ENCODE measurements at regions not wholly inside any gene's neighbourhood (a gene's known extent, or its start where the extent isn't known, plus 50 kb on each side); places are given as distances from the start of the nearest gene placed in this dataset.
"Not testable (repeated sequence)": the region's sequence is repeated elsewhere in the genome, so short reads cannot be mapped to it uniquely, and the experiment has no call there.

- H3K27me3 ChIP-seq (ENCODE audit: insufficient read depth, poor library complexity, severe bottlenecking); H3K4me3 ChIP-seq (ENCODE audit: severe bottlenecking); DNase-seq (ENCODE audit: low spot score); H3K27ac ChIP-seq (ENCODE audit: poor library complexity, severe bottlenecking); H3K4me1 ChIP-seq (ENCODE audit: insufficient read depth, poor library complexity, severe bottlenecking); ATAC-seq (ENCODE audit: low read depth); H3K9me3 ChIP-seq (ENCODE audit: severe bottlenecking); H3K36me3 ChIP-seq (ENCODE audit: low read depth): not testable (repeated sequence)
Measured at GRCh38 chr16:33994207-33994606, 534.8 kb downstream of the TP53TG3F start.

GRCh38 chr16:33995821-33996372, 536.5 kb downstream of the TP53TG3F start:
- not testable (repeated sequence) for DNase-seq (ENCODE audit: low spot score); H3K36me3 ChIP-seq (ENCODE audit: low read depth); H3K9me3 ChIP-seq (ENCODE audit: severe bottlenecking); H3K4me3 ChIP-seq (ENCODE audit: severe bottlenecking); H3K27ac ChIP-seq (ENCODE audit: poor library complexity, severe bottlenecking); H3K27me3 ChIP-seq (ENCODE audit: insufficient read depth, poor library complexity, severe bottlenecking); H3K4me1 ChIP-seq (ENCODE audit: insufficient read depth, poor library complexity, severe bottlenecking)
- peak; percentile 74 for ATAC-seq (ENCODE audit: low read depth)

- not testable (repeated sequence) for H3K27ac ChIP-seq (ENCODE audit: poor library complexity, severe bottlenecking); DNase-seq (ENCODE audit: low spot score); H3K36me3 ChIP-seq (ENCODE audit: low read depth); H3K27me3 ChIP-seq (ENCODE audit: insufficient read depth, poor library complexity, severe bottlenecking); H3K4me3 ChIP-seq (ENCODE audit: severe bottlenecking); H3K9me3 ChIP-seq (ENCODE audit: severe bottlenecking); H3K4me1 ChIP-seq (ENCODE audit: insufficient read depth, poor library complexity, severe bottlenecking); ATAC-seq (ENCODE audit: low read depth)
Measured at GRCh38 chr16:34001184-34001583, 541.8 kb downstream of the TP53TG3F start.

GRCh38 chr16:34001961-34002360, 542.5 kb downstream of the TP53TG3F start:
- H3K9me3 ChIP-seq (ENCODE audit: severe bottlenecking); H3K27me3 ChIP-seq (ENCODE audit: insufficient read depth, poor library complexity, severe bottlenecking); H3K4me1 ChIP-seq (ENCODE audit: insufficient read depth, poor library complexity, severe bottlenecking); DNase-seq (ENCODE audit: low spot score); H3K27ac ChIP-seq (ENCODE audit: poor library complexity, severe bottlenecking); H3K36me3 ChIP-seq (ENCODE audit: low read depth); H3K4me3 ChIP-seq (ENCODE audit: severe bottlenecking); ATAC-seq (ENCODE audit: low read depth): not testable (repeated sequence)

- DNase-seq (ENCODE audit: low spot score); H3K4me1 ChIP-seq (ENCODE audit: insufficient read depth, poor library complexity, severe bottlenecking); H3K27ac ChIP-seq (ENCODE audit: poor library complexity, severe bottlenecking); H3K9me3 ChIP-seq (ENCODE audit: severe bottlenecking); H3K4me3 ChIP-seq (ENCODE audit: severe bottlenecking); H3K27me3 ChIP-seq (ENCODE audit: insufficient read depth, poor library complexity, severe bottlenecking); ATAC-seq (ENCODE audit: low read depth); H3K36me3 ChIP-seq (ENCODE audit: low read depth): not testable (repeated sequence)
Measured at GRCh38 chr16:34014841-34015820, 555.7 kb downstream of the TP53TG3F start.

- not testable (repeated sequence) for H3K4me3 ChIP-seq (ENCODE audit: severe bottlenecking); H3K9me3 ChIP-seq (ENCODE audit: severe bottlenecking); H3K27me3 ChIP-seq (ENCODE audit: insufficient read depth, poor library complexity, severe bottlenecking); H3K36me3 ChIP-seq (ENCODE audit: low read depth); H3K4me1 ChIP-seq (ENCODE audit: insufficient read depth, poor library complexity, severe bottlenecking); DNase-seq (ENCODE audit: low spot score); H3K27ac ChIP-seq (ENCODE audit: poor library complexity, severe bottlenecking); ATAC-seq (ENCODE audit: low read depth)
Measured at GRCh38 chr16:34018277-34018676, 558.9 kb downstream of the TP53TG3F start.

DNA sequence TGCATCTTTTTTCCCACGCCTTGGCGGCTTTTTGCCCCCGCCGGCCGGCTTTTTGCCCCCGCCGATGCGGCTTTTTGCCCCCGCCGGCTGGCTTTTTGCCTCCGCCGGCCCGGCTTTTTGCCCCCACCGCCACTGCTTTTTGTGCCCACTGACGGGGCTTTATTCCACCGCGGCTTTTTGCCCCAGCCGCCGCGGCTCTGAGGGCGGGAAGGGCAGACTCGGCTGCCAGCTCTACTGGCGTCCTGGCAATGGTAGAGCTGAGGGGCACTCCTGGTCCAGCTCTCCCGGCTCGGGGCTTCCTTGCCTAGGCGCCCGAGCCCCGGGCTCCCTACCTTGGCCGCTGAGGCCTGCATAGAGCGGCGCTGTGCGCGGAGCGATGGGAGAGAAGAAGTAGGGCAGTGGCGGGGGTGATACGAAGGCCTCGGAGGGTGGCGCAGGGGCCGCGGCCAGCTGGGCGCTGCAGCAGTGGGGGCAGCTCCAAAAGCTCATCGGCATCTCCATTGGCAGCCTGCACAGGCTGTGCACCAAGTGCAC, 591.4 kb downstream of the TP53TG3F start:
- Histone ChIP-seq H3K9me3 (ENCODE audit: severe bottlenecking) (peaks cover 3% of the 10 kb centered on the region), H3K36me3 (ENCODE audit: low read depth) (no peaks in the 10 kb centered on the region), H3K27ac (ENCODE audit: poor library complexity, severe bottlenecking) (no peak overlapping the region), H3K4me1 (ENCODE audit: insufficient read depth, poor library complexity, severe bottlenecking) (no peaks in the 10 kb centered on the region), H3K27me3 (ENCODE audit: insufficient read depth, poor library complexity, severe bottlenecking) (peaks cover 10% of the 10 kb centered on the region), H3K4me3 (ENCODE audit: severe bottlenecking) (no peak overlapping the region)
- TF ChIP-seq, protein P1, sequence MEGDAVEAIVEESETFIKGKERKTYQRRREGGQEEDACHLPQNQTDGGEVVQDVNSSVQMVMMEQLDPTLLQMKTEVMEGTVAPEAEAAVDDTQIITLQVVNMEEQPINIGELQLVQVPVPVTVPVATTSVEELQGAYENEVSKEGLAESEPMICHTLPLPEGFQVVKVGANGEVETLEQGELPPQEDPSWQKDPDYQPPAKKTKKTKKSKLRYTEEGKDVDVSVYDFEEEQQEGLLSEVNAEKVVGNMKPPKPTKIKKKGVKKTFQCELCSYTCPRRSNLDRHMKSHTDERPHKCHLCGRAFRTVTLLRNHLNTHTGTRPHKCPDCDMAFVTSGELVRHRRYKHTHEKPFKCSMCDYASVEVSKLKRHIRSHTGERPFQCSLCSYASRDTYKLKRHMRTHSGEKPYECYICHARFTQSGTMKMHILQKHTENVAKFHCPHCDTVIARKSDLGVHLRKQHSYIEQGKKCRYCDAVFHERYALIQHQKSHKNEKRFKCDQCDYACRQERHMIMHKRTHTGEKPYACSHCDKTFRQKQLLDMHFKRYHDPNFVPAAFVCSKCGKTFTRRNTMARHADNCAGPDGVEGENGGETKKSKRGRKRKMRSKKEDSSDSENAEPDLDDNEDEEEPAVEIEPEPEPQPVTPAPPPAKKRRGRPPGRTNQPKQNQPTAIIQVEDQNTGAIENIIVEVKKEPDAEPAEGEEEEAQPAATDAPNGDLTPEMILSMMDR (IDR thresholded peaks at IDR 0.05; ENCODE audit: poor library complexity, severe bottlenecking) = no peak
- no peak for DNase-seq (ENCODE audit: low spot score)
- ATAC-seq (ENCODE audit: low read depth) = no peak
